GM18526 (cell line): ENCODE measurements at regions not wholly inside any gene's neighbourhood (a gene's known extent, or its start where the extent isn't known, plus 50 kb on each side); places are given as distances from the start of the nearest gene placed in this dataset.

Source experiments
- POLR2A ChIP-seq: IDR thresholded peaks from 3 replicates; pipeline ENCODE4 v1.6.1; 2011; ENCODE audit not compliant: insufficient read length; ENCODE audit errors: extremely low read depth

DNA sequence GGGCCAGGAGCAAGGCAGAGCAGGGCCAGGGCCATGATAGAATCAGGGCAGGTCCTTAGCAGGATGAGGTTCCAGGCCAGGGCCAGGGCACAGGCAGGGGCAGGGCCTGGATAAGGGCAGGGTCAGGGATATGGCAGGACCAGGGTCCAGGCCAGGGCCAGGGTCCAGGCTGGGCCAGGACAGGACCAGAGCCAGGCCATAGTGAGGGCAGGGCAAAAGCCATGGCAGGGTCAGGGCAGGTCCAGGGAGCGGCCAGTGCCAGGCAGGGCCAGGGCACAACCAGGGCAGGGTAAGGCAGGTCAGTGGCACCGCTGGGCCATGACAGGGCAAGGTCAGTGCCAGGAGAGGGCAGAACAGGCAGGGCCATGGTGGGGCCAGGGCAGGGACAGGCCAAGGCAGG lies 152.2 kb downstream of the LIPI start:
- TF ChIP-seq POLR2A = no peak

DNA sequence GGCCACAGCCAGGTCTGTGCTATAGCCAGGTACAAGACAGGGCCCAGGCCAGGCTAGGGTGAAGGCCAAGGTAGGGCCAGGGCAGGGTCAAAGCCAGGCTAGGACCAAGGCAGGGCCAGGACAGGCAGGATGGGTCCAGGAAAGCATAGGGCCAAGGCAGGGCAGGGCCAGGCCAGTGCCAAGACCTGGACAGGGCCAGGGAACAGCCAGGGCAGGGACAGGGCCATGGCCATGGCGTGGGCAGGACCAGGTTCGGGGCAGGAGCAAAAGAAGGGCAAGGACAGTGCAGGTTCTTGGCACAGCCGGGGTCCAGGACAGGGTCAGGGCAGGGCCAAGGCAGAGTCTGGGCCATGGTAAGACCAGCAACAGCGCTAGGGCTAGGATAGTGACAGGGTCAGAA lies 153.4 kb downstream of the LIPI start:
- TF ChIP-seq POLR2A = no peak

DNA sequence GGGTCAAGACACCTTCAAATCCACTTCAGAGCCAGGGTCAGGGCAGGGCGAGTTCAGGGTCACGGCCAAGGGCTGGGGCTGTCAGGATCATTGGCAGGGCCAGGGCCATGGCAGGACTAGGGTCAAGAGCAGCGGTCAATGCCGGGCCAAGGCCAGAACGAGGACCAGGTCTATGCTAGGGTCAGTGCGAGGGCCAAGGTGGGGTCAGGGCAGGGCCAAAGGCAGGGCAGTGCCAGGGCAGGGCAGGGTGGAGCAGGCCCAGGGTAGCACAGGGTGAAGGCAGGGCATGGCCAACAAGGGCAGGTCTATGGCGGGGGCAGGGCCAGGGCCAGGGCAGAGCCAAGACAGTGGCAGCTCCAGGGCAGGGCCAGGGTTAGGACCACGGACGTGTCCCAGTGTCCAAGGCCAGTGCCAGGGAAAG lies 154.0 kb downstream of the LIPI start:
- no peak for TF ChIP-seq POLR2A

DNA sequence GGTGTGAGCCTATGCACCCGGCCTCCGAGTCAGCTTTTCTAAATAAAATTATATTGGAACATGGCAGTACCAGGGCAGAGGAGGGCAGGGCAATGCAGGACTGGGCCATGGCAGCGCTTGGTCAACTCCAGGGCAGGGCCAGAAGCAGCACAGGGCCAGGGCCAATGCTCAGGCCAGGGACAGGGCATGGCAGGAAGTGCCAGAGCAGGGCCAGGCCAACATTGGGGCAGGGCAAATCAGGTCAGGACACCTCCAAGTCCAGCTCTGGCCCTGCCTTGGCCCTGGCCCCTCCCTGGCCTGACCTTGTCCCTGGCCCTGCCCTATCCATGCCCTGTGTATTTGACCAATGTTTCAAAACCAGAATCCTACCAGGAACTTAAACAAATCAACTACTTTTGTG lies 156.1 kb downstream of the LIPI start:
- TF ChIP-seq POLR2A = no peak

DNA sequence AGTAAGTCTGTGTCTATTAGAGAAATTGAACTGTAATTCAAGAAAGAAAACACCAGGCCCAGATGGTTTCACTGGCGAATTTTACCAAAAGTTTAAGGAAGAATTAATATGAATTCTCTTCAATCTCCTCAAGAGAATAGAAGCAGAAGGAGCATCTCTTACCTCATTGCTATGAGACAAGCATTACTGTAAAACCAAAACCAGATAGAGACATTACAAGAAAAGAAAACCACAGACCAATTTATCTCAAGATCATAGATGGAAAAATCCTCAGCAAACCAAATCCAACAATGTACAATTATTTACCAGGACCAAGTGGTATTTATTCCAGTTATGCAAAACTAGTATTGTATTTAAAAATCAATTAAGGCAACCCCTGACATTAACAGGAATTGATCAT lies 160.6 kb downstream of the LIPI start:
- TF ChIP-seq POLR2A = no peak

DNA sequence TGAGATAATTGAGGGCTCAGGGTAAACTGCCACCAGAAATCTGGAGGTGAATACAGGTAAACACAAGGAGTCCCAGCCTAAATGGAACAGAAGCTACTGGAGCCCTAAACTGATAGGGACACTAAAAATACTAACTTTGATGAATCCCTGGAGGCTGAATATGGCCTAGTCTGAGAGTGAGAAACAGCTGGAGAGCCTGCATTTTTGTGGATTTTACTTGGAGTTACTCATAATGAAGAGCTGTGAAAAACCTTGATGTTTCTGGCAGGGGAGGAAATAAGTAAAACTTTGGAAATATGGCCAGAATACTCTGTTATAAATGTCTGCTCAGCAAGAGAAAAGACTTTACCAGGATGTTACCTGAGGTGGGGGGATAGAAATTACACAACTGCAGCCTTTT lies 164.4 kb downstream of the LIPI start:
- TF ChIP-seq POLR2A = no peak

DNA sequence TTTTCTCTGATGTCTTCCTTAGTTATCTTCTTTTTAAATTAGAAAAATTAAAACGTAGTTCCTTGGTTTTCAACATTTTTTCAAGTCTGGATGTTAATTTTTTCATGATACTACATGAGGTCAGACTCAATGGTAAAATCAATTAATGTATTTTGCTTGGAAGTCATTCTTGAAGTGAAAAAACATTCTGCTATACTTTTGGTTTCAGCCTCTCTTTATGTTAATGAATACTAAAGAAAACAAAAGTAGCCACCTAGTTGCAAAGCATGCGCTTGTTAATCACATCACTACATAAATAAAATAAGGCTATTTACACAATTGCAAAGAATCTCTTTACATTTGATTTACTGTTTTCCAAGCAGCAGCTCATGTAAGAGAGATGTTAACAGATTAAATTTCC lies 170.4 kb downstream of the LIPI start:
- no peak for TF ChIP-seq POLR2A

DNA sequence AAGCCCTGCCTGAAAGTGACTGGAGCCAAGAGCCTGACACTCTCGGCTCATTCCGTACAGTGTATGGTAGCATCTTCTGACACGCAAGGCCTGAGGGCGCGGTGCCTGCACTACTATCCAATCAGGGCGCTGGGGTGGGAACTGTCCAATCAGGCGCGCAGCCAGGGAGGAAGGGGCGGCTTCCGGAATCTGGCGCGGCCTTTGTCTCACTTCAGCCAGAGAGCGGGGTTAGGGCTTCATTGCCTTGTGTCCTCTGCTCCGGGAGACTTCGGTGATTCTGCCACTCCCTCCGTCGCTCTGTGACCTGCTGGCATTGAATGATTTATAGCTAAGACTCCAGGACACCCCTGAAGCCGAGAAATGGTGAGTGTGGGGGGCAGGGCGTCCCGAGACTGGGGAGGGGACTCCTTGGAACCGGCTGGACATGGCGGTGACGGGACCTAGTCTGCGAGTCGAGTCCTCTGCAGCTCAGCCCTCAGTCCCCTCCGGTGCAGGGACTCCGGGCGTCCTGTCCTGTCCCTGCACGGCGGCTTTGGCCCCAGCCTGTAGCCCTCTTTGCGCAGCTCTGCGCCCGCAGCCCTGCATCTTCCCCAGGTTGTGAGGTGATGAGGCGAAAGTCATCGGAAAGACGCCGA lies 183.4 kb downstream of the LIPI start:
- TF ChIP-seq POLR2A = peak; percentile 32

DNA sequence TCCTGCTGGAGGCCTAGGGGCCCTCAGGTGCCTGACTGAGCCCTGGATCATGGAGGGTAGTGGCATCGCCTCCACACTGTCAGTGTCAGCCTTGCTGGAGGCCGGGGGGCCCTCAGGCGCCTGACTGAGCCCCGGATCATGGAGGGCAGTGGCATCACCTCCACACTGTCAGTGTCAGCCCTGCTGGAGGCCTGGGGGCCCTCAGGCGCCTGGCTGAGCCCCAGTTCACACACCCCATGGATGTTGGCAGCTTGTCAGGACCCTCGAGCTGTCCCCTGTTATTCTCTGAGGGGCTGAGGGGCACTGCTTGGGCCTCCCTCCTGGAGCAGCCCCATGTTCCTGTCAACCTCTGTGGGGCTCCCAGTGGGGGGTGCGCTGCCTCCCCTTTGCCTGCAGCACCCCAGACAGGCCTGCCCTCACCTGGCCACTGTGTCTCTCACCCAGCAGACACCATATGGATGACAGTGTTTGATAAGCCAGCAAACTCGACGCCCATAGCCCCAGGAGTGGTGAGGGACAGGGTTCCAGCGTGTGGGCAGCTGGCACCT lies 197.6 kb downstream of the LIPI start:
- no peak for TF ChIP-seq POLR2A

DNA sequence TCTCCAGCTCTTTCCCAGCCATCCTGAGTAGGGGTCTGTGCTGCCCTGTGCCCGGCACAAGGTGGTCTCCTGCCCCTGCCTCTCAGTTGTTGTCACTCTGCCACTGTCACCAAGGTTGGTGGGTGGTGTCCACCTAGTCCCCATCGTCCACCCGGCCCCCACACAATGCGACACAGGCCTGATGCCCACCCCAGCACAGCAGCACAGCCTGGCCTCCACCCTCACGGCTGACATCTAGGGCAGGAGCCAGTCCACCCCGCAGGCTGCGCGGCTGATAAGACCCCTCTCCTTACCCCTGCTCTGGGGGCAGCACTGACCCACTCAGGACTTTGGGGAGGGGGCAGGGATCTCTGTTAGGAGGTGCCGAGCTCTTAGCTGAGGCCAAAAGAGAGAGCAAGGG lies 198.3 kb downstream of the LIPI start:
- no peak for TF ChIP-seq POLR2A

DNA sequence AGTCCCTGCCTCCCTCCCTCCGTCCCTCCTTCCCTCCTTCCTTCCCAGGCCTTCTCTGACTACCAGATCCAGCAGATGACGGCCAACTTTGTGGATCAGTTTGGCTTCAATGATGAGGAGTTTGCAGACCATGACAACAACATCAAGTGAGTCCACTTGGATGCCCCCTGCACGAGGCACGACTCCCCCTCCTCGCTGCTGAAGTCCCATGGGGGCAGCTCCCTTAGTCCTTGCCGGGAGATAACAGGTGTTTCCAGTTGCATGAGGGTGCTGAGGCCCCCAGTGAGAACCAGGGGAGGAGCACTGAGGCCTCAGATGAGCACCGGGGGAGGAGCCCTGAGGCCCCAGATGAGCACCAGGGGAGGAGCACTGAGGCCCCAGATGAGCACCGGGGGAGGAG lies 200.0 kb downstream of the LIPI start:
- TF ChIP-seq POLR2A = no peak

DNA sequence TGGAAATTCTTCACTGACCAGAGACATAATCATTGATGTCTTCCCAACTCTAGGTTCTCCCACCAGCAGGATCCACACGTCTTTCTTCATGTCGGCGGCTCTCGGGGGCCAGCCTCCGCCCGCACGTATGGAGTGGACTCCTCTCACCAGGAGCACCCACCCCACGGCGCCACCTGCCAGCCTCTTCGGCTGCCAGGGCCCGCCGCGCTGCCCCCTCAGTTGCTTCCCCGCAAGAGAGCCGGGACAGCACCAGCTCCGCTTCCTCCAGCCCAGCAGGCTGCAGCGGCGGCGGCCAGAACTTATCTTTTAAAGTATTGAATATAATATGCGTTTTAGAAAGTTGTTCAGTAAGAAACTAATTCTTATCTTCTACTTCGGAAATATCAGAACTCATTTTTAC lies 273.5 kb downstream of the LIPI start:
- no peak for TF ChIP-seq POLR2A

DNA sequence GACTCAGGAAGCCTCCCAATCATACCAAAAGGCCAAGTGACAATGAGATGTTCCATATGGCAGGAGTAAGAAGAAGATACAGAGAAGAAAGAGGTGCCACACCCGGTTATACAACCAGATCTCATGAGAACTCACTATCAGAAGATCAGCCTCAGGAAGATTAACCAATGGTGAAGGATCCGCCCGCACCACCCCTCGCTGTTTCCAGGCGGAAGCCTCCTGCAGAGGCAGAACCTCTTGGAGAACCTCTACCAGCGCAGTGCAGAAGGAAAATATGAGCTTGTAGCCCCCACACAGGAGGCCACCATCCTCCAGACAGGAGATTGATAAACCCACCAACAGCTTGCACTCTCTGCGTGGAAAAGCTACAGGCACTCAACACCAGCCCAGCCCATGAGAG lies 245.1 kb downstream of the POTED start:
- TF ChIP-seq POLR2A = no peak

DNA sequence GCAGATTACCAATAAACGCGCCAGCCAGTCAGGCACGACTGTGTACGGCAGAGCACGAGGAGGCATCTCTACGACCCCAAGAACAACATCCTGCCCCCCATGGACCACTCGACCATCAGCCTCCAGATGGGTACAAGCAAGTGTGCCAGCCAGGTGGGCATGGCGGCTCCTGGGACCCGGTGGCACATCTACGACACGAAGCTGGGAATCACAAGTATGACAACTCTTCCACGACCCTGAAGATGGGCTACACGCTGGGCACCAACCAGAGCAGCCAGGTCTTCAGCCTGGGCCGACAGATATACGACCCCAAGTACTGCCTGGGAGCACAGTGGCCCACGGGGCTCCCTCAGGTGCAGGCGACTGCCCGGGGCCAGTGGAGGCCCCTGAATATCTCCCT lies 217.6 kb downstream of the POTED start:
- no peak for TF ChIP-seq POLR2A
